DLD1 (cell line): ENCODE measurements at regions not wholly inside any gene's neighbourhood (a gene's known extent, or its start where the extent isn't known, plus 50 kb on each side); places are given as distances from the start of the nearest gene placed in this dataset.

Experiments
- in situ Hi-C: cut with HindIII; loops from 2 replicates; pipeline ENCODE4 v1.10.0; 2017; ENCODE audit warnings: low sequenced_read_pairs

- in situ Hi-C loops = loop anchor here (5.0 kb wide), 1 partner anchor 50 kb away; no protein-coding TSS in a partner anchor
Observed at GRCh38 chr2:45337481-45337880, 273.6 kb downstream of the SRBD1 start.

DNA sequence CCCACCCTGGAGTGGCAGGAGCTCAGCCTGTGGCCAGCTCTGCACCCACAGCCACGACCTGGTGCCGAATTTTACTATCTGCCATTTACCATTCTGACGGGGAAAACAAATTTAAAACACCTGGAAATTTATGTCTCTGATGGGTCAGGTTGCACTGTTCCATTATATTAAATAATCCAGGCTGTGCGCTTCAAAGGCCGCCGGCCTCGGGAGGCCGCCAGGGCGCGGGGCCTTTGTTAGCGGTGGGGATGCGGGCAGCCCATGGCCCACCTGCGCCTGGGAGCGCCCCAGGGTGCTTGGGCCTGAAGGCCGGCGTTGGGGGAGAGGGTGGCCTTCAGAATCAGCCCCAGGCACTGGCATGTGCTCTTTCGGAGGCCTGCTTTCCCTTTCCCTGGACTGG lies 276.9 kb downstream of the SRBD1 start:
- in situ Hi-C loops = no loop called here

- in situ Hi-C loops = no loop called here
Observed at GRCh38 chr2:45332567-45332966, 278.5 kb downstream of the SRBD1 start.

- in situ Hi-C loops = no loop called here
Observed at GRCh38 chr2:45332094-45332493, 279.0 kb downstream of the SRBD1 start.

DNA sequence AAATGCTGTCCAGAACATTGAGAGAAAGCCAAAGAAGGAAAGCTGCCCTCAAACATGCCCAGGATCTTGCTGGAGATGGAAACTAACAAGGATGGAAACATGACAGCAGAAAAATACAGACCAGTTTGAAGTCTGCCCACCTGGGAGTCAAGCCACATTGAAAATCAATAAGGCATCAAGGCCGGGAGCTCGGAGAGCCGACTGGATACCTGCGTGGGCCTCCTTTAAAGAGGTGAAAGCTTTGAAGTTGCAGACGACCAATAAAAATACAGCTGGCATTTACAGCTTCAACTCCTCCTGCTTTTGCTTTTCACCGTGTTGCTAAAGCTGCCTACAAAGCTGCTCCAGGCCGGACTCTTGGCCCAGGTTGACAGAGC lies 279.7 kb downstream of the SRBD1 start:
- in situ Hi-C loops = no loop called here

GRCh38 chr2:45330637-45331409 lies 280.2 kb downstream of the SRBD1 start:
- in situ Hi-C loops = no loop called here

DNA sequence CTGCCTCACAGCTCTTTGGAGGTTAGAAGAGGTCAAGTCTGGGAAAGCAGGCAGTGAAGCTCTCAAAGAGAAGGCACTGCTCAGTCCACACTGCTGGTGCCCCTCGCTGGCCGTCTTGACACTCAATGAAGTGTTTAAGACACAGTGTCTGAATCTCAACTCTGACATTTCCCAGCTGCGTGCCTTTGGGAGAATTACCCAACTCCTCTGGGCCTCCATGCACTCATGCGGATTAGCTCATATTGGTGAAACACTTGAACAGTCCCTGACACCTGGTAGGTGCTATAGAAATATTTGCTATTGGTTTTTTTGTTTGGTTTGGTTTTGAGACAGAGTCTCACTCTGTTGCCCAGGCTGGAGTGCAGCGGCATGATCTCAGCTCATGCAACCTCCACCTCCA lies 281.0 kb downstream of the SRBD1 start:
- in situ Hi-C loops = no loop called here

DNA sequence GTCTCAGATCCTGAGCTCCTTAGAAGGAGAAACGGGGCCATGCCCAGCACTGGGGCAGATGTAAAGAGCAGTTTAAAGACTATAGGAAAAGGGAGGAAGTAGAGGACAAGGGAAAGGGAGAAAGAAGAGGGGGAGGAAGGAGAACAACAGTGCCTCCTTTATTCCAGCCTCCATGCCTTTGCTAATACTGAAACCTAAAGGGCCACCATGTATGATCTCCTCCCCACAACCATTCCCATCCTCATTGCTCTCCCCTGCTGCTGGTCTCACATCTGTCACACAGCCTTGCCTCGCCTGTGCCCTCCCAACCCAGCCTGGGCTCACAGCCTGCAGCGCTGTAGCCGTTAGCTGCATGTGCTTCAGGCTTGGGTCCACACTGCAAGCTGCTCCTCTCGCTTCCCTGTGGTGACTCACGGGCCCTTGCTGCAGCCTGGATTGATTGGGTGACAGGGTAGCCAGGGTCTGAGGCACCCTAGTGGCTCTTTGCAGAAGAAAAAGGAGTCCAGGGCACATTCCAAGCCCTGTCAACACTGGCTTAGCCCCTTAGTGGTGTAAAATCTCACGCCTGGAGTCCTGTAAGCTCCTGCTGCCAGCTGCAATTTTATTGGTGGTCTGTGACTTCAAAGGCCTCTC lies 281.9 kb downstream of the SRBD1 start:
- in situ Hi-C loops = no loop called here

DNA sequence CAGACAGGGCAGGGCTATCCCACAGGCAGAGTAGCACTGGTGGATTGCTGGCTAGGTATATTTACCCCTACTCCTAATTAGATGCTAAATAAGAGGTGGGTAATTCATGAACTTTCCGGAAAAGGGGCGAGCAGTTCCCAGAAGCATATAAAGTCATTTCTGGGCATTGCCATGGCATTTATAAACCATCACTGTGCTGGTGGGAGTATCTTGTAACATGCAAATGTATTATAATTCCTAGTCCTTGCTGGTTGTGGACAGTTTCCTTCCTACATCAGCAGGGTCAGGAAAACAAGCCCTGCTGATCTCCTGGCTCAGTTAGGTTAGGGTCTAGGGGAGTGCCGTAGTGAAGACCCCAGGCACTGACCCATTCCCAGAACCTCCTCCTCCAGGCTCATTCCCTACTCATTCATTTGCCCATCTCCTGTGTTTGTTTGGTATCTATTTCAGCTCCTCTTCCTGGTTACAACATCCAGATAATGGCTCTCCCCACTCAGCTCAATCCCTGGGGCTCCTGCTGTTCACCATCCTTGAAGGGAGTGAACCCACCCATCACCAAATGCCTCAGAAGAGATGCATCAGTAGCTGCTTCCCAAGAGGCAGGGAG lies 282.7 kb downstream of the SRBD1 start:
- in situ Hi-C loops = no loop called here

DNA sequence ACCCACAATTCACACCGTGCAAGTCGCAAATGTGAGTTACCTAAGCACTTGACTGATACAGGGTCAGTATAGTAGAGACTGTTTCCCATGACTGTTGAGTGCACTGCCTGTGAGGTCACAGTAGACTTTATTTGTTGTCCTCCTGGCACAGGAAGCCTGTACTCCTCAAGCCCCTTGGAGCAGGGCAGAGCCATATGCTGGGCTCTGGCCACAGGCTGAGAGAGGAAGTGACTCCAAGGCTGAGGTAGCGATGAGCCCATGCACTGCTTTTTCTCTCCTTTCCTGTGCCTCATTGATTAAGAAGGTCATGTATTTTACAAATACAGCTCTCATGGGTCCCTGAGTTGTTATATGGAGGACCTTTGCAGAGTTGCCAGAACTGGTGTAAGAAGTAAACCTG lies 287.7 kb downstream of the SRBD1 start:
- in situ Hi-C loops = no loop called here

- in situ Hi-C loops = no loop called here
Observed at GRCh38 chr2:45320956-45321355, 290.1 kb downstream of the SRBD1 start.

- in situ Hi-C loops = no loop called here
Observed at GRCh38 chr2:45319683-45320455, 291.2 kb downstream of the SRBD1 start.

DNA sequence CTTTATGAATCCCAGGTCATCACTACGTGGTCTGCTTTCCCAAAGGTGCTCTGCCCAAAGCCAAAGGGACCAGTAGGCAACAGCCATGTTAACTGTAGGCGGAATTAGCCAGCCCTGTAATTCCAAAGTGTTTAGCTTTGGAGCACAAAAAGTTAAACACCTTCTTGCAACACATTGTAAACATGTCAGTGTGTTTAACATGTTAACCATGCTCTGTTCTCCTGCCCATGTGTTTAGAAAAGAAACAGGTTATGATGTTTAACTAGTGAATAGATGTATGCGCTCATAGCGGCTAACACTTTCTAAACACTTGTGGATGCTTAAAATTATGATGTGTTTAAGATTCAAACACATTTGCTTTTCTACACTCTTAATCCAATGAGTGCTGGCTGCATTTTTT lies 292.4 kb downstream of the SRBD1 start:
- in situ Hi-C loops = no loop called here

DNA sequence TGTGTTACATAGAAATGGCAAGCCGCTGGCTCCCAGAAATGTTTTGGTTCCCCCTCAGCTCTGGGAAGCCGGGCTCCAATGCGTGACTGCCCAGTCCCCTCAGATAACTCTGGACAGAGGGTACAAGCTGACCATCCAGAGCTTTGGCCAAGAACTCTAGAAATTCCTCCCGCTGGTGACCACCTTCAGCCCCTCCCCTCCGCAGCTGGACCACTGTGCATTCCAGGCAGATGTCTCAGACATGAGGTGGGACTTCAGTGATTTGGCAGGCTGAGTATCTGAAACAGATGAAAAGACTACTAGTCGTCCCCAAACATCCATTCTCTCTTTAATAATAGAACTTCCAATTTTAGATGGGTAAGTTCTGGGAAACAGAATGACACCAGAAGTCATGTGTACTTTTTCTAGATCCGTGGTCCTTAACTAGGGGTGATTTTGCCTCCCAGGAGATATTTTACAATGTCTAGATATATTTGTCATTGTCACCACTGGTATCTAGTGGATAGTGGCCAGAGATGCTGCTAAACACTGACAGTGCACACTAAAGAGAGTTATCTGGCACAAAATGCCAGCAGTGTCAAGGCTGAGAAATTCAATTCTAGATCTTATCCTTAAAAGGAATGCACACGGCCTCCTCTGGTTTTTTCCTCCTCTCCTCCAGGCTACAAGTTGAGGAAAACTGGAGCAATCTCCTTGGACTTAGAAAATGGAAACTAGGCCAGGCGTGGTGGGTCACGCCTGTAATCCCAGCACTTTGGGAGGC lies 294.3 kb downstream of the SRBD1 start:
- in situ Hi-C loops = no loop called here

GRCh38 chr2:45315861-45316260 lies 295.2 kb downstream of the SRBD1 start:
- in situ Hi-C loops = no loop called here

DNA sequence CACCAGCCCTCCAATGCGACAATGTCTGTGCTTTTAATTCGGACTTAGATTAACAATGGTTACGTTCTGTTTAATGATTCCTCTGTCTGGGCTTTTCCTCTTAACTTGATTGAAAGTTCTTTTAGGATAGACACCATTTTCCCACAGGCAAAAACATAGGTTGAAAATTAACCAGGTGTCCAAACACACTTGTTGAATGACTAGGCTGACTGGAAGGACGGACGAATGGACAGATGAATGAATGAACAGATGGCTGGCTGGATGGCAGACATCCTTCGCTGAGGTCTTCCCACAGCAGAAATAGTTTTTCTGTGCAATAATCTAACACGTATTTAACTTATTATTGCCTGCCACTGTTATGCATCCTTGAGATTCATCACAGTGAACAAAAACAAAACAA lies 298.8 kb downstream of the SRBD1 start:
- in situ Hi-C loops = no loop called here

DNA sequence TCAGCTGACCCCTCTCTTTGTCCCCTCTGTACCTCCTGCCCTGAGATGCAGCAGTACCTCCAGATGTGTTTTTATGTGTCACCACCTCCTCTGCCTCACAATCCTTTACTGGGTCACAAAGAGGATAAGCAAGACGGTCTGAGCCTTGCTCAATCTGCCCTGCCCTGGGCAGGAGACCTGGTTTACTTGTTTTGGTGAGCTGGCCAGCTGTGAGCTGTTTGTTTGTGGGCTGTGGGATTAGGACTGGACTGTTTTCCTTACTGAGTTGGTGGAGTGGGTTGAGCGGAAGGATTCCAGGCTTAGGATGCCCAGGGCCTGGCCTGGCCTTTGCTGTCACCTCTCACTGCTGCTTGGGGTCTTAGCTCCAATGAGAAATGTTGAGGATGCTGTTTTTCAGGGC lies 299.5 kb downstream of the SRBD1 start:
- in situ Hi-C loops = no loop called here

DNA sequence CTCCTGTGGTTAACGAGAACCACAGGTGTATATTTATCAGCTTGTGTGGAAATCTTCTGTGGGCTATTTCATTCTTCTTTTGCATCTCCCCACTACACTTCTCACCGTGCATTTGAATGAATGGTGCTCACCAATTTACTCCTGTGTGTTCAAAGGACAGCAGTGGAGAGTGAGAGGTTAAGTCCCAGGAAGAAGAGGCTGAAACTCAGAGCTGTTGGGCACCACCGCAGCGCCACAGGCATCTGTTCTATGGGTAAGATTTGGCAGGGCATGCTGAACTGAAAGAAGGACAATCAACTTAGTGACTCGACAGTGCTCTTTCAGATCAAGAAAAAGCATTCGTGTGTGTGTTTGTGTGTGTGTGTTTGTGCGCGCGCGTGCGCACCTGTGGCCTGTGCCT lies 297.9 kb upstream of the SIX2 start:
- in situ Hi-C loops = no loop called here

DNA sequence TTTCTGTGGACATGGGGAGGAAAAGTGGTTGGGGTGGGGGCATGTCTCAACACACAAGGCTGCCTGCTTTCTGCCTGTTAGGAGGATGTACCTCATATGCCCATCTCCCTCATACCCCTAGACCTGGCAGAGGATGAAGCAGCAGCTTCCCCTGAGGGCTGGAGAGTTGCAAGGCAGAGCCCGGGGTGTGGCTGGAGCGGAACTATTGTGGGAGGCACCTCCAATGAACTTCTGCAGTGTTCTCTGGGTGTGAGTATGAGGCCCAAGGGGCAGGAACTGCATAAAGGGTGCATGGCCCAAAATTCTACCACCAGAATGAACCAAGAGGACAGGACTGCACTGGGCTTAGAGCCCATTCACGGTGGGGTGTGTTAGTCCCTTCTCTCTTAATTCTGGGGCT lies 296.3 kb upstream of the SIX2 start:
- in situ Hi-C loops = no loop called here

- in situ Hi-C loops = no loop called here
Observed at GRCh38 chr2:45303417-45304202, 294.4 kb upstream of the SIX2 start.
